OCI-LY7 (cell line): ENCODE measurements at regions not wholly inside any gene's neighbourhood (a gene's known extent, or its start where the extent isn't known, plus 50 kb on each side); places are given as distances from the start of the nearest gene placed in this dataset.

Experiments used
- BruUV-seq: library from RNA; stranded (reverse); fragments of 400-500 nt; replicated peaks from 2 replicates; lab custom pipeline; 2021; lab: Mats Ljungman, UMichigan
- CTCF ChIA-PET: fragments of 300-600 bp; sonication (Branson Sonifier 250); formaldehyde crosslinking; loops from one replicate; lab custom pipeline; 2022; ENCODE audit warnings: antibody characterized with exemption; ENCODE audit not compliant: unreplicated experiment; lab: Charles Lee
- POLR2A ChIA-PET: fragments of 300-600 bp; sonication (Branson Sonifier 250); formaldehyde crosslinking; loops from one replicate; lab custom pipeline; 2022; ENCODE audit warnings: antibody characterized with exemption; lab: Charles Lee
- DNase-seq: peaks from one replicate; pipeline ENCODE4 v3.0.0-alpha.2; 2015; ENCODE audit warnings: low spot score
- H2AFZ ChIP-seq: fragments of 200-600 bp; sonication (generic), shearing (Covaris generic); 2 replicates; pipeline ENCODE4 v1.6.1; 2014; ENCODE audit warnings: mild to moderate bottlenecking, antibody characterized with exemption, low read length, moderate library complexity
- H3K27ac ChIP-seq: fragments of 200-600 bp; sonication (generic); 2 replicates; pipeline ENCODE4 v1.5.1; 2014; ENCODE audit warnings: mixed run types, low read depth, mild to moderate bottlenecking, moderate library complexity, low read length, inconsistent platforms; ENCODE audit not compliant: poor library complexity, severe bottlenecking
- H3K36me3 ChIP-seq: fragments of 200-600 bp; sonication (generic); 2 replicates; pipeline ENCODE4 v1.6.1; 2014; ENCODE audit warnings: mild to moderate bottlenecking, antibody characterized with exemption, low read length, moderate library complexity, mixed read lengths; ENCODE audit not compliant: insufficient read depth
- H3K4me1 ChIP-seq: fragments of 200-600 bp; sonication (generic); 2 replicates; pipeline ENCODE4 v1.5.1; 2014; ENCODE audit warnings: mild to moderate bottlenecking, low read length; ENCODE audit not compliant: insufficient read depth, poor library complexity, severe bottlenecking
- H3K4me2 ChIP-seq: fragments of 200-600 bp; sonication (generic); 2 replicates; pipeline ENCODE4 v1.6.1; 2014; ENCODE audit warnings: mild to moderate bottlenecking, low read length
- H3K4me3 ChIP-seq: fragments of 200-600 bp; sonication (generic); 2 replicates; pipeline ENCODE4 v1.5.1; 2014; ENCODE audit warnings: mild to moderate bottlenecking, low read depth, low read length; ENCODE audit not compliant: poor library complexity, severe bottlenecking
- H3K79me2 ChIP-seq: fragments of 200-600 bp; sonication (generic); 2 replicates; pipeline ENCODE4 v1.6.1; 2016; ENCODE audit warnings: low read depth, mild to moderate bottlenecking, low read length, moderate library complexity, mixed read lengths; ENCODE audit not compliant: insufficient read depth
- H3K9me2 ChIP-seq: fragments of 200-600 bp; sonication (generic); 2 replicates; pipeline ENCODE4 v1.6.1; 2016; ENCODE audit warnings: mild to moderate bottlenecking, low read length, mixed read lengths; ENCODE audit not compliant: insufficient read depth
- H3K9me3 ChIP-seq: fragments of 200-600 bp; sonication (generic); 2 replicates; pipeline ENCODE4 v1.6.1; 2014; ENCODE audit warnings: mild to moderate bottlenecking, mixed run types, low read length, mixed read lengths
- H4K20me1 ChIP-seq: fragments of 200-600 bp; sonication (generic); 2 replicates; pipeline ENCODE4 v1.6.1; 2014; ENCODE audit warnings: mild to moderate bottlenecking, antibody characterized with exemption, low read length, moderate library complexity, mixed read lengths; ENCODE audit not compliant: insufficient read depth
- EZH2phosphoT487 ChIP-seq: fragments of 200-600 bp; sonication (generic); IDR thresholded peaks from 2 replicates; pipeline ENCODE4 v1.6.1; 2018; ENCODE audit warnings: low read depth, borderline replicate concordance, mild to moderate bottlenecking, mixed run types, antibody characterized with exemption, low read length, moderate library complexity, mixed read lengths
- intact Hi-C: fragments of 100-400 bp; cut with micrococcal nuclease; formaldehyde crosslinking; loops from one replicate; pipeline ENCODE4 v1.10.0; 2022; ENCODE audit not compliant: unreplicated experiment
- TF ChIP-seq, protein P1 (sequence below): fragments of 200-600 bp; sonication (generic); conservative IDR thresholded peaks from 2 replicates; pipeline ENCODE4 v1.5.1; 2014; ENCODE audit warnings: mild to moderate bottlenecking, antibody characterized with exemption, low read length, moderate library complexity, mixed read lengths

DNA sequence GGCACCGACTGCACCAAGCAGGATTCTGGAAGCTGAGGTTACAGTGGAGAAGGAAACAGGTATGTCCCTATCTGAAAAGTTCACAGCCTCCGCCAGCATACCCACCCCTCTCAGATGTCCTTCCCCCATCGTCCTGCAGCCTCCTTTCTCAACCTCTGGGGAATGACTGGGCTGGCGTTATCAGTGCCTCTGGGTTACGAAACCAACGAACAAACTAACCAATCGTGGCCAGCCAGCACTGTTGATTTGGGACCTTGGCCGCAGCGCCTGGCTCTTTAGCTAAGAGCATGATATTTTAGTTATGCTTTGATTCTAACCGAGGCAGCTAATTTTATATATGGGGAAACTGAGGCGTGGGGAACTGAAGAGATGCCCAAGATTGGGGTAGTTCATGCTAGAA, 233.0 kb downstream of the TFCP2L1 start:
- DNase-seq = no peak
- Histone ChIP-seq H4K20me1 (no peaks in the 10 kb centered on the region), H3K36me3 (no peaks in the 10 kb centered on the region), H3K4me1 (peaks cover 18% of the 10 kb centered on the region), H2AFZ (peak overlapping the region; percentile 30; the same call in 1 of the 2 replicates), H3K79me2 (no peaks in the 10 kb centered on the region), H3K9me3 (peaks cover 9% of the 10 kb centered on the region; the same call in 1 of the 2 replicates), H3K27ac (peak overlapping the region; percentile 43), H3K4me3 (no peak overlapping the region), H3K9me2 (no peaks in the 10 kb centered on the region), H3K4me2 (peak overlapping the region; percentile 36; the same call in 1 of the 2 replicates)
- no peak for TF ChIP-seq EZH2phosphoT487
- TF ChIP-seq, protein P1, sequence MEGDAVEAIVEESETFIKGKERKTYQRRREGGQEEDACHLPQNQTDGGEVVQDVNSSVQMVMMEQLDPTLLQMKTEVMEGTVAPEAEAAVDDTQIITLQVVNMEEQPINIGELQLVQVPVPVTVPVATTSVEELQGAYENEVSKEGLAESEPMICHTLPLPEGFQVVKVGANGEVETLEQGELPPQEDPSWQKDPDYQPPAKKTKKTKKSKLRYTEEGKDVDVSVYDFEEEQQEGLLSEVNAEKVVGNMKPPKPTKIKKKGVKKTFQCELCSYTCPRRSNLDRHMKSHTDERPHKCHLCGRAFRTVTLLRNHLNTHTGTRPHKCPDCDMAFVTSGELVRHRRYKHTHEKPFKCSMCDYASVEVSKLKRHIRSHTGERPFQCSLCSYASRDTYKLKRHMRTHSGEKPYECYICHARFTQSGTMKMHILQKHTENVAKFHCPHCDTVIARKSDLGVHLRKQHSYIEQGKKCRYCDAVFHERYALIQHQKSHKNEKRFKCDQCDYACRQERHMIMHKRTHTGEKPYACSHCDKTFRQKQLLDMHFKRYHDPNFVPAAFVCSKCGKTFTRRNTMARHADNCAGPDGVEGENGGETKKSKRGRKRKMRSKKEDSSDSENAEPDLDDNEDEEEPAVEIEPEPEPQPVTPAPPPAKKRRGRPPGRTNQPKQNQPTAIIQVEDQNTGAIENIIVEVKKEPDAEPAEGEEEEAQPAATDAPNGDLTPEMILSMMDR = no peak
- no TSS peak for BruUV-seq
- ChIA-PET CTCF (no interaction called here), POLR2A (no interaction called here)
- intact Hi-C loops = no loop called here

DNA sequence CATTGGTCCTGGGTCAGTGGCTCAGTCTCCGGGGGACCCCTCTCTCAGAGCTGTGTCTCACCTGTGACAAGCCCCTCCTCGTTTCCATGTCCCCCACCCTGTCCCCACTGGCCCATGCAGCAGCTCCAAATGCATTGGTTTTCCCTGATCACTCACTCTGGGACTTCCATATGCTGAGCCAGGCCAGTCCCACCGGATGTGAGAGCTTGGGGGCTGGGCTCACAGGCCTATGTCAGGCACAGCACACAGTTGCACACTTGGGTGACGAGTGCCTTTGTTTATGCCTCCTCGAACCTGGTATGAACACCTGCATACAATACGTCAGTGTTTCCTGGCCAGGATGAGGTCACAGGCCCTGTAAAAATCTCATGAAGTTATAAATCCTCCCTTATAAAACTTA, 232.5 kb downstream of the TFCP2L1 start:
- Histone ChIP-seq H3K36me3 (no peaks in the 10 kb centered on the region), H3K79me2 (no peaks in the 10 kb centered on the region), H2AFZ (peak overlapping the region; percentile 30; the same call in 1 of the 2 replicates), H3K4me1 (peaks cover 18% of the 10 kb centered on the region), H4K20me1 (no peaks in the 10 kb centered on the region), H3K9me2 (no peaks in the 10 kb centered on the region), H3K27ac (peak overlapping the region; percentile 43), H3K9me3 (peaks cover 9% of the 10 kb centered on the region; the same call in 1 of the 2 replicates), H3K4me3 (no peak overlapping the region), H3K4me2 (peak overlapping the region; percentile 36)
- POLR2A ChIA-PET = no interaction called here
- BruUV-seq = no TSS peak
- no peak for TF ChIP-seq EZH2phosphoT487
- TF ChIP-seq, protein P1 = no peak
- intact Hi-C loops = no loop called here
- DNase-seq = peak; percentile 75
- CTCF ChIA-PET = interaction anchor here (0.6 kb wide), 1 partner anchor 94 kb away, joined by 4 read pairs; no protein-coding TSS in a partner anchor

DNA sequence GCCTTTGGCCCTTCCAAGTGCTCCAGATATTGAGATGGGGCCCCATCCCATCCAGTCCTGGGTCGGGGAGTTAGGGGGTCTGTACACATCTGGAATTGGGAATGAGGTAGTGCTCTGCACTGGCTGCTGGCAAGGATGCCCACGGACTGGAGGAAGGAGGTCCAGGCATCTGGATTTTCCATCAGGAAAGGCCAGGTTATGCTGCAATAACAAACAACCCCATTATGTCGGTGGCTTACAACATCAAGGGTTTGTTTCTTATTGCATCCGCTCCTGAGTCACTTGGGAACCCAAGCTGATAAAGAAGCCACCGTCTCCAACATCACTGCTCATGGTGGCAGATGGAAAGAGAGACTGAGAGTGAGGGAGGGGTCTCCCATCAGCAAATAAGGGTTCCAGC, 229.9 kb downstream of the TFCP2L1 start:
- Histone ChIP-seq H3K36me3 (no peaks in the 10 kb centered on the region), H2AFZ (no peak overlapping the region), H3K4me3 (no peak overlapping the region), H3K4me2 (no peak overlapping the region), H3K4me1 (peaks cover 18% of the 10 kb centered on the region), H3K9me3 (peaks cover 9% of the 10 kb centered on the region; the same call in 1 of the 2 replicates), H3K79me2 (no peaks in the 10 kb centered on the region), H4K20me1 (no peaks in the 10 kb centered on the region), H3K27ac (no peak overlapping the region), H3K9me2 (no peaks in the 10 kb centered on the region)
- DNase-seq = no peak
- ChIA-PET POLR2A (no interaction called here), CTCF (no interaction called here)
- intact Hi-C loops = no loop called here
- no TSS peak for BruUV-seq
- no peak for TF ChIP-seq EZH2phosphoT487
- TF ChIP-seq, protein P1 = no peak
